T-cell (primary cell): ENCODE measurements at regions not wholly inside any gene's neighbourhood (a gene's known extent, or its start where the extent isn't known, plus 50 kb on each side); places are given as distances from the start of the nearest gene placed in this dataset.

Source experiments
- ATAC-seq, 4 experiments: fragments of 200-7000 bp in 3 of 4; fragments of 150-1000 bp in 1 of 4; cut with Tn5 transposase; replicated peaks in 1 of 4; 1 replicate in 3 of 4; 2 replicates in 1 of 4; pipeline ENCODE4 v1.10.0; 2021; ENCODE audit warnings: moderate library complexity in 3 of 4, mild to moderate bottlenecking in 2 of 4, moderate number of reproducible peaks in 1 of 4
- CTCF ChIA-PET, 2 donors: fragments of 300-600 bp; sonication (Branson Sonifier 250); formaldehyde crosslinking; loops; one replicate each; lab custom pipeline; 2022; ENCODE audit warnings: antibody characterized with exemption in 2 of 2; lab: Charles Lee
- POLR2A ChIA-PET, 2 donors: fragments of 300-600 bp; sonication (Branson Sonifier 250); formaldehyde crosslinking; loops; one replicate each; lab custom pipeline; 2022; ENCODE audit warnings: antibody characterized with exemption in 2 of 2; lab: Charles Lee
- DNase-seq, 35 experiments: peaks; one replicate each; pipeline versions ENCODE4 v3.0.0 to v3.0.0-alpha.2; 2013 to 2023
- H3K27ac ChIP-seq: one replicate; pipeline ENCODE4 v1.5.1; 2013; ENCODE audit warnings: low read length
- H3K27me3 ChIP-seq, 2 experiments: replicated peaks in 1 of 2; 1 replicate in 1 of 2; 2 replicates in 1 of 2; pipeline versions ENCODE4 v1.6.1 to v1.7.0; 2013; ENCODE audit warnings: low read length in 1 of 2, mixed read lengths in 1 of 2; ENCODE audit not compliant: control insufficient read depth in 2 of 2, insufficient read depth in 2 of 2; ENCODE audit errors: extremely low read depth in 1 of 2
- H3K36me3 ChIP-seq, 2 donors: 1 replicate in 1 of 2; 2 replicates in 1 of 2; pipeline versions ENCODE4 v1.6.1 to v1.7.0; 2013; ENCODE audit warnings: low read length in 1 of 2; ENCODE audit not compliant: control insufficient read depth in 2 of 2, insufficient read depth in 1 of 2; ENCODE audit errors: extremely low read depth in 1 of 2
- H3K4me1 ChIP-seq, 2 experiments: 1 replicate in 1 of 2; 2 replicates in 1 of 2; pipeline versions ENCODE4 v1.6.1 to v1.7.0; 2013; ENCODE audit warnings: low read length in 2 of 2, mixed read lengths in 1 of 2; ENCODE audit not compliant: insufficient read depth in 2 of 2, control insufficient read depth in 1 of 2; ENCODE audit errors: extremely low read depth in 1 of 2
- H3K4me3 ChIP-seq, 2 donors: 1 replicate in 1 of 2; 2 replicates in 1 of 2; pipeline versions ENCODE4 v1.5.1 to v1.7.0; 2013; ENCODE audit warnings: mild to moderate bottlenecking in 2 of 2, low read length in 1 of 2, moderate library complexity in 1 of 2; ENCODE audit not compliant: control insufficient read depth in 1 of 2; ENCODE audit errors: extremely low read depth in 1 of 2
- H3K9me3 ChIP-seq: 2 replicates; pipeline ENCODE4 v1.7.0; 2013
- H3K27ac Mint-ChIP-seq, 2 donors: one replicate each; pipeline ENCODE4 v1.8.0; 2020 to 2021; ENCODE audit warnings: mild to moderate bottlenecking in 2 of 2, mixed read lengths in 2 of 2
- H3K27me3 Mint-ChIP-seq, 2 donors: one replicate each; pipeline ENCODE4 v1.8.0; 2021 to 2022; ENCODE audit warnings: mixed read lengths in 2 of 2
- H3K36me3 Mint-ChIP-seq: one replicate; pipeline ENCODE4 v1.8.0; 2021; ENCODE audit warnings: mixed read lengths
- H3K4me1 Mint-ChIP-seq, 3 donors: one replicate each; pipeline ENCODE4 v1.8.0; 2020 to 2022; ENCODE audit warnings: mixed read lengths in 3 of 3, mild to moderate bottlenecking in 1 of 3
- H3K4me3 Mint-ChIP-seq, 3 donors: one replicate each; pipeline ENCODE4 v1.8.0; 2020 to 2022; ENCODE audit warnings: mild to moderate bottlenecking in 3 of 3, mixed read lengths in 3 of 3, moderate library complexity in 3 of 3
- H3K9me3 Mint-ChIP-seq, 3 donors: one replicate each; pipeline ENCODE4 v1.8.0; 2020 to 2022; ENCODE audit warnings: mixed read lengths in 3 of 3
- WGBS: methylation state at CpG from one replicate; pipeline ENCODE4 v1.1.5; 2013; ENCODE audit warnings: missing lambda C conversion rate; ENCODE audit not compliant: insufficient coverage; 5-methylcytosine and 5-hydroxymethylcytosine counted together

DNA sequence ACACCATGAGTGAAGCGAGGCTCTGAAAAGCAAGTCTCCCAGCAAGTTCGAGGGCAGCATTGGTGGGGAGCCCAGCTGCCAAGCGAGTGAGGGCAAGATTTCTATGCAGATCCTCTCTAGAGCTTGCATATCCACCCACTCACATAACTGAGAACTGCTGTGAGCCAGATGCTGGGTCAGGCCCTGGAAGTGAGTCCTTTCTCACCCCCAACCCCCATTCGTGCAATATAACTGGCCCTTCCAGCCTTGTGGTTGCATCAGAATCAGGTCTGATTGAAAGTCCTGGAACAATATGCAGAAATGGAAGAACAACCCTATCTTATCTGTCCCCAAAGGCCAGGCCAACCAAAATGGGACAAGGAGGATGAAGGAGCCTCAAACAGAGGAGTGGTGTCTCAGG lies 146.6 kb downstream of the IRX5 start:
- no peaks in the 10 kb centered on the region for H3K4me1 ChIP-seq
- ChIA-PET POLR2A (no interaction called here), CTCF (no interaction called here)
- H3K4me3 ChIP-seq: no peak overlapping the region
- no peak overlapping the region for H3K27ac ChIP-seq
- Mint-ChIP-seq H3K4me3 (no peak overlapping the region), H3K9me3 (peaks cover 0 to 4% (median 0%) of the 10 kb centered on the region in 3 donors), H3K36me3 (no peaks in the 10 kb centered on the region), H3K27me3 (peaks cover 0 to 6% of the 10 kb centered on the region in 2 donors), H3K4me1 (no peaks in the 10 kb centered on the region), H3K27ac (no peak overlapping the region)
- no peaks in the 10 kb centered on the region for H3K9me3 ChIP-seq
- WGBS: no CpG with 5 or more reads among the region's 4 CpGs
- H3K36me3 ChIP-seq: no peaks in the 10 kb centered on the region
- peaks cover 0 to 5% of the 10 kb centered on the region in 2 experiments for H3K27me3 ChIP-seq
- DNase-seq: no peak
- ATAC-seq: no peak

- Mint-ChIP-seq H3K36me3 (no peaks in the 10 kb centered on the region), H3K27ac (no peak overlapping the region), H3K9me3 (peaks cover 0 to 4% (median 0%) of the 10 kb centered on the region in 3 donors), H3K4me3 (no peak overlapping the region), H3K4me1 (no peaks in the 10 kb centered on the region), H3K27me3 (peaks cover 0 to 8% of the 10 kb centered on the region in 2 donors)
- H3K9me3 ChIP-seq: no peaks in the 10 kb centered on the region
- CTCF ChIA-PET: no interaction called here
- no peaks in the 10 kb centered on the region for H3K4me1 ChIP-seq
- DNase-seq: no peak
- H3K4me3 ChIP-seq: no peak overlapping the region
- H3K27ac ChIP-seq: no peak overlapping the region
- peaks cover 0 to 5% of the 10 kb centered on the region in 2 experiments for H3K27me3 ChIP-seq
- POLR2A ChIA-PET: no interaction called here
- 84% methylated on average over 5 of the region's 5 CpGs for WGBS
- H3K36me3 ChIP-seq: no peaks in the 10 kb centered on the region
- no peak for ATAC-seq
Observed at GRCh38 chr16:55078153-55078552, 147.5 kb downstream of the IRX5 start.

GRCh38 chr16:55078699-55079410 lies 148.2 kb downstream of the IRX5 start:
- Histone ChIP-seq H3K4me1 (no peaks in the 10 kb centered on the region), H3K27me3 (no peaks in the 10 kb centered on the region), H3K27ac (no peak overlapping the region), H3K4me3 (no peak overlapping the region), H3K9me3 (no peaks in the 10 kb centered on the region), H3K36me3 (no peaks in the 10 kb centered on the region)
- 73% methylated on average over 4 of the region's 8 CpGs for WGBS
- H3K9me3 Mint-ChIP-seq: peaks cover 0 to 4% (median 0%) of the 10 kb centered on the region in 3 donors
- H3K27ac Mint-ChIP-seq: no peak overlapping the region
- CTCF ChIA-PET: no interaction called here
- POLR2A ChIA-PET: no interaction called here
- H3K4me3 Mint-ChIP-seq: no peak overlapping the region
- peaks cover 0 to 9% of the 10 kb centered on the region in 2 donors for H3K27me3 Mint-ChIP-seq
- H3K4me1 Mint-ChIP-seq: no peaks in the 10 kb centered on the region
- no peak for ATAC-seq
- DNase-seq: no peak
- no peaks in the 10 kb centered on the region for H3K36me3 Mint-ChIP-seq

GRCh38 chr16:55081622-55082590 lies 151.2 kb downstream of the IRX5 start:
- no peaks in the 10 kb centered on the region for H3K4me1 Mint-ChIP-seq
- ATAC-seq (no peak), DNase-seq (no peak)
- ChIA-PET CTCF (no interaction called here), POLR2A (no interaction called here)
- no peak overlapping the region for H3K27ac Mint-ChIP-seq
- H3K9me3 ChIP-seq: no peaks in the 10 kb centered on the region
- H3K36me3 ChIP-seq: no peaks in the 10 kb centered on the region
- no peaks in the 10 kb centered on the region for H3K4me1 ChIP-seq
- no peak overlapping the region for H3K27ac ChIP-seq
- no peaks in the 10 kb centered on the region for H3K27me3 ChIP-seq
- no peak overlapping the region for H3K4me3 ChIP-seq
- 93% methylated on average over 7 of the region's 16 CpGs for WGBS
- peaks cover 0 to 8% of the 10 kb centered on the region in 2 donors for H3K27me3 Mint-ChIP-seq
- H3K36me3 Mint-ChIP-seq: no peaks in the 10 kb centered on the region
- H3K4me3 Mint-ChIP-seq: no peak overlapping the region
- H3K9me3 Mint-ChIP-seq: no peaks in the 10 kb centered on the region

GRCh38 chr16:55082591-55082976 lies 151.9 kb downstream of the IRX5 start:
- DNase-seq: no peak
- H3K9me3 Mint-ChIP-seq: no peaks in the 10 kb centered on the region
- peaks cover 0 to 8% of the 10 kb centered on the region in 2 donors for H3K27me3 Mint-ChIP-seq
- H3K27ac Mint-ChIP-seq: no peak overlapping the region
- Histone ChIP-seq H3K27ac (no peak overlapping the region), H3K9me3 (no peaks in the 10 kb centered on the region), H3K4me3 (no peak overlapping the region), H3K27me3 (no peaks in the 10 kb centered on the region), H3K36me3 (no peaks in the 10 kb centered on the region), H3K4me1 (no peaks in the 10 kb centered on the region)
- H3K36me3 Mint-ChIP-seq: no peaks in the 10 kb centered on the region
- no peak overlapping the region for H3K4me3 Mint-ChIP-seq
- H3K4me1 Mint-ChIP-seq: no peaks in the 10 kb centered on the region
- WGBS: 63% methylated on average over 5 of the region's 5 CpGs
- ChIA-PET POLR2A (no interaction called here), CTCF (no interaction called here)
- no peak for ATAC-seq

DNA sequence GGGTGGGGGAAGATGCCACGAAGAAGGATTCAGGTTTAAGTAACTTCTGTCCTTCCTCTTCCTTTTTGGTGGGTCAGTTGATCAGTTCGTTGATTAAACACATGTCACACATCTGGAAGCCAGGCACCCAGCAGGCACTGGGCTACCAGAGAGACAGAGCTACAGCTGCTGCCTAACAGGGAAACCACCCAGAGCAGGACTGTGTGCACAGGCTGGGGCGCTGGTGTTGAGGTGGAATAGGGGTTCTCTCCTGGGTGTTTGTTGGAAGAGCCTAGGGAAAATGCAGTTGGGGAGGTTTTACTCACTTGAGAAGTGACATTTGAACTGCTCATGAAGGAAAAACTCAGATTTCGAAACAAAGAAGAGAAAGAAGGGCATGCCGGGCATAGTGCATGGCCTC lies 152.4 kb downstream of the IRX5 start:
- ATAC-seq (no peak), DNase-seq (no peak)
- WGBS: 67% methylated on average over 3 of the region's 5 CpGs
- H3K4me1 ChIP-seq: no peaks in the 10 kb centered on the region
- ChIA-PET POLR2A (no interaction called here), CTCF (no interaction called here)
- H3K27ac ChIP-seq: no peak overlapping the region
- no peak overlapping the region for H3K27ac Mint-ChIP-seq
- no peaks in the 10 kb centered on the region for H3K36me3 Mint-ChIP-seq
- no peak overlapping the region for H3K4me3 Mint-ChIP-seq
- no peaks in the 10 kb centered on the region for H3K27me3 ChIP-seq
- H3K9me3 ChIP-seq: no peaks in the 10 kb centered on the region
- peaks cover 0 to 8% of the 10 kb centered on the region in 2 donors for H3K27me3 Mint-ChIP-seq
- H3K4me1 Mint-ChIP-seq: no peaks in the 10 kb centered on the region
- no peaks in the 10 kb centered on the region for H3K9me3 Mint-ChIP-seq
- H3K36me3 ChIP-seq: no peaks in the 10 kb centered on the region
- no peak overlapping the region for H3K4me3 ChIP-seq
